Left lung (tissue), 4 donors: ENCODE measurements at regions not wholly inside any gene's neighbourhood (a gene's known extent, or its start where the extent isn't known, plus 50 kb on each side); places are given as distances from the start of the nearest gene placed in this dataset.
A peak's percentile ranks its signal among the peaks of the same experiment; 100 is the strongest.

ENCODE experiments used
- ATAC-seq: fragments of 200-7000 bp; cut with Tn5 transposase; one replicate; pipeline ENCODE4 v1.9.1; 2020; ENCODE audit warnings: moderate library complexity
- DNase-seq, 4 donors: peaks; one replicate each; pipeline ENCODE4 v3.0.0-alpha.2; 2013 to 2020
- H3K27ac ChIP-seq, 2 donors: fragments of 200-600 bp; sonication (generic) in 1 of 2; one replicate each; pipeline versions ENCODE4 v1.5.0 to v1.8.0; 2020 to 2021
- H3K27me3 ChIP-seq, 2 donors: fragments of 200-600 bp; sonication (generic) in 1 of 2; one replicate each; pipeline versions ENCODE4 v1.5.0 to v1.8.0; 2020 to 2021
- H3K36me3 ChIP-seq, 2 donors: fragments of 200-600 bp; sonication (generic) in 1 of 2; one replicate each; pipeline versions ENCODE4 v1.5.0 to v1.8.0; 2020 to 2021
- H3K4me1 ChIP-seq, 2 donors: fragments of 200-600 bp; one replicate each; pipeline ENCODE4 v1.8.0; 2021
- H3K4me3 ChIP-seq, 2 donors: fragments of 200-600 bp; sonication (generic) in 1 of 2; one replicate each; pipeline versions ENCODE4 v1.5.0 to v1.8.0; 2020 to 2021; ENCODE audit warnings: mild to moderate bottlenecking in 1 of 2
- H3K9me3 ChIP-seq, 2 donors: fragments of 200-600 bp; sonication (generic) in 1 of 2; one replicate each; pipeline versions ENCODE4 v1.5.0 to v1.8.0; 2020 to 2021
- CTCF ChIP-seq, 2 donors: fragments of 200-600 bp; sonication (generic) in 1 of 2; IDR thresholded peaks; one replicate each; pipeline versions ENCODE4 v1.5.0 to v1.8.0; 2021; ENCODE audit warnings: antibody characterized with exemption in 2 of 2
- intact Hi-C, 2 donors: fragments of 100-400 bp; cut with DNase I; formaldehyde crosslinking; loops; one replicate each; pipeline versions ENCODE4 v1.11.2 to v1.14.2; 2022
- donor health status: DM: no; HTN: yes; CAD: no.
- donor health status: DM: no; HTN: no; CAD: no.

- Histone ChIP-seq H3K36me3 (no peaks in the 10 kb centered on the region), H3K4me1 (no peaks in the 10 kb centered on the region), H3K4me3 (no peak overlapping the region), H3K27ac (no peak overlapping the region), H3K27me3 (peaks cover 0 to 6% of the 10 kb centered on the region in 2 donors), H3K9me3 (no peaks in the 10 kb centered on the region)
- no peak for TF ChIP-seq CTCF (IDR thresholded peaks at IDR 0.05)
- no peak for ATAC-seq
- intact Hi-C loops = no loop called here
- no peak for DNase-seq
Measured at GRCh38 chr11:32289701-32290100, 145.6 kb downstream of the WT1 start.

- H3K27me3 ChIP-seq = peaks cover 0 to 6% of the 10 kb centered on the region in 2 donors
- TF ChIP-seq CTCF (IDR thresholded peaks at IDR 0.05) = no peak
- DNase-seq (no peak), ATAC-seq (no peak)
- H3K27ac ChIP-seq = no peak overlapping the region
- no peaks in the 10 kb centered on the region for H3K4me1 ChIP-seq
- intact Hi-C loops = no loop called here
- no peaks in the 10 kb centered on the region for H3K9me3 ChIP-seq
- H3K4me3 ChIP-seq = no peak overlapping the region
- H3K36me3 ChIP-seq = no peaks in the 10 kb centered on the region
Measured at GRCh38 chr11:32290783-32291182, 144.6 kb downstream of the WT1 start.

GRCh38 chr11:32297611-32298011, 137.7 kb downstream of the WT1 start:
- H3K4me1 ChIP-seq = no peaks in the 10 kb centered on the region
- intact Hi-C loops = no loop called here
- peak in 1 of 2 donors; percentile 25 for TF ChIP-seq CTCF (IDR thresholded peaks at IDR 0.05)
- H3K9me3 ChIP-seq = no peaks in the 10 kb centered on the region
- H3K4me3 ChIP-seq = no peak overlapping the region
- no peaks in the 10 kb centered on the region for H3K36me3 ChIP-seq
- no peak overlapping the region for H3K27ac ChIP-seq
- DNase-seq = peak in 2 of 4 donors; percentile 59 to 75
- H3K27me3 ChIP-seq = peaks cover 0 to under 1% of the 10 kb centered on the region in 2 donors
- peak; percentile 74 for ATAC-seq

GRCh38 chr11:32302826-32303225, 132.5 kb downstream of the WT1 start:
- Histone ChIP-seq H3K36me3 (no peaks in the 10 kb centered on the region), H3K4me1 (no peaks in the 10 kb centered on the region), H3K27me3 (no peaks in the 10 kb centered on the region), H3K9me3 (no peaks in the 10 kb centered on the region), H3K27ac (no peak overlapping the region), H3K4me3 (no peak overlapping the region)
- intact Hi-C loops = no loop called here
- TF ChIP-seq CTCF (IDR thresholded peaks at IDR 0.05) = no peak
- ATAC-seq (no peak), DNase-seq (no peak)

- ATAC-seq (no peak), DNase-seq (no peak)
- H3K4me3 ChIP-seq = no peak overlapping the region
- TF ChIP-seq CTCF (IDR thresholded peaks at IDR 0.05) = no peak
- H3K4me1 ChIP-seq = no peaks in the 10 kb centered on the region
- H3K36me3 ChIP-seq = no peaks in the 10 kb centered on the region
- no peaks in the 10 kb centered on the region for H3K9me3 ChIP-seq
- H3K27ac ChIP-seq = no peak overlapping the region
- intact Hi-C loops = no loop called here
- no peaks in the 10 kb centered on the region for H3K27me3 ChIP-seq
Measured at GRCh38 chr11:32304521-32304920, 130.8 kb downstream of the WT1 start.
